K562 (cell line): ENCODE measurements at regions not wholly inside any gene's neighbourhood (a gene's known extent, or its start where the extent isn't known, plus 50 kb on each side); places are given as distances from the start of the nearest gene placed in this dataset.

Experiments used
- MGA ChIP-seq: fragments of 450-650 bp; IDR thresholded peaks from 2 replicates; pipeline ENCODE4 v1.6.1; 2016; ENCODE audit warnings: mild to moderate bottlenecking, moderate library complexity
- ZBTB8A ChIP-seq: fragments of 450-650 bp; IDR thresholded peaks from 2 replicates; pipeline ENCODE4 v1.6.1; 2018; ENCODE audit warnings: mild to moderate bottlenecking, moderate library complexity; ENCODE audit not compliant: partially characterized antibody
- ZNF668 ChIP-seq: fragments of 250-450 bp; sonication (Bioruptor Pico); IDR thresholded peaks from 2 replicates; pipeline ENCODE4 v1.8.0; 2022; ENCODE audit warnings: mild to moderate bottlenecking, inconsistent platforms

GRCh38 chr1:14109276-14109635 is 409.3 kb downstream of the PRDM2 start (continued):
- TF ChIP-seq MGA (no peak), ZNF668 (CRISPR knock-in tag) (no peak), ZBTB8A (no peak)
